PFSK-1 (cell line): ENCODE measurements at regions not wholly inside any gene's neighbourhood (a gene's known extent, or its start where the extent isn't known, plus 50 kb on each side); places are given as distances from the start of the nearest gene placed in this dataset.

ENCODE experiments used
- FOXP2 ChIP-seq: optimal IDR thresholded peaks from 2 replicates; pipeline ENCODE3; 2011; ENCODE audit warnings: borderline replicate concordance, control low read depth, inconsistent platforms; ENCODE audit not compliant: insufficient read depth; ENCODE audit errors: extremely low read length, extremely low read depth
- POLR2AphosphoS5 ChIP-seq: IDR thresholded peaks from 2 replicates; pipeline ENCODE4 v1.6.1; 2012; ENCODE audit warnings: low read depth, mild to moderate bottlenecking, control low read depth, low read length, moderate library complexity
- SIN3A ChIP-seq: IDR thresholded peaks from 2 replicates; pipeline ENCODE4 v1.6.1; 2012; ENCODE audit warnings: mild to moderate bottlenecking, low read length, moderate library complexity, borderline replicate concordance; ENCODE audit not compliant: insufficient read depth
- TAF1 ChIP-seq: IDR thresholded peaks from 2 replicates; pipeline ENCODE4 v1.6.1; 2012; ENCODE audit warnings: low read length, control low read depth, borderline replicate concordance; ENCODE audit not compliant: insufficient read depth
- TF ChIP-seq, protein P1 (sequence below), 2 experiments: IDR thresholded peaks; 2 replicates each; pipeline versions ENCODE4 v1.6.1 to v1.8.0; 2011 to 2012; ENCODE audit warnings: low read depth in 2 of 2, low read length in 2 of 2, control low read depth in 1 of 2, inconsistent platforms in 1 of 2, mild to moderate bottlenecking in 1 of 2, moderate library complexity in 1 of 2; ENCODE audit not compliant: insufficient read depth in 1 of 2

DNA sequence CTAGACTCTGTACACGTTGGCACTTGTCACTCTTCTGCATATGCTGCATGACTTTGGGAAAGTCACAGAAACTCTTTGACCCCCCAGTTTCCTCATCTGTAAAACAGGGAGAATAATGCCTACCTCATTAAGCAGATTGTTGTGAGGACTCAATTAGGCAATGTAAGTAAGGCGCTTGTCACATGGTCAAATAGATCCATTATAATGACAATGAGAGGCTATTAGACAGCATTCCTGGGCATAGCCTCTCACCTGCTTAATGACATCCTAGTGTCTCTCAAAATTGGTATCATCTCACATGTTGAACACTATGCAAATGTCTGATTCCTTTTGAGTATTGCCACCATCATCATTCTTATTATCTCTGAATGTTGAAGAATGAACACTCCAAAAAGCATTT is 172.6 kb upstream of the JADE1 start:
- no peak for TF ChIP-seq FOXP2
- no peak for TF ChIP-seq SIN3A
- TF ChIP-seq TAF1: no peak
- TF ChIP-seq, protein P1, sequence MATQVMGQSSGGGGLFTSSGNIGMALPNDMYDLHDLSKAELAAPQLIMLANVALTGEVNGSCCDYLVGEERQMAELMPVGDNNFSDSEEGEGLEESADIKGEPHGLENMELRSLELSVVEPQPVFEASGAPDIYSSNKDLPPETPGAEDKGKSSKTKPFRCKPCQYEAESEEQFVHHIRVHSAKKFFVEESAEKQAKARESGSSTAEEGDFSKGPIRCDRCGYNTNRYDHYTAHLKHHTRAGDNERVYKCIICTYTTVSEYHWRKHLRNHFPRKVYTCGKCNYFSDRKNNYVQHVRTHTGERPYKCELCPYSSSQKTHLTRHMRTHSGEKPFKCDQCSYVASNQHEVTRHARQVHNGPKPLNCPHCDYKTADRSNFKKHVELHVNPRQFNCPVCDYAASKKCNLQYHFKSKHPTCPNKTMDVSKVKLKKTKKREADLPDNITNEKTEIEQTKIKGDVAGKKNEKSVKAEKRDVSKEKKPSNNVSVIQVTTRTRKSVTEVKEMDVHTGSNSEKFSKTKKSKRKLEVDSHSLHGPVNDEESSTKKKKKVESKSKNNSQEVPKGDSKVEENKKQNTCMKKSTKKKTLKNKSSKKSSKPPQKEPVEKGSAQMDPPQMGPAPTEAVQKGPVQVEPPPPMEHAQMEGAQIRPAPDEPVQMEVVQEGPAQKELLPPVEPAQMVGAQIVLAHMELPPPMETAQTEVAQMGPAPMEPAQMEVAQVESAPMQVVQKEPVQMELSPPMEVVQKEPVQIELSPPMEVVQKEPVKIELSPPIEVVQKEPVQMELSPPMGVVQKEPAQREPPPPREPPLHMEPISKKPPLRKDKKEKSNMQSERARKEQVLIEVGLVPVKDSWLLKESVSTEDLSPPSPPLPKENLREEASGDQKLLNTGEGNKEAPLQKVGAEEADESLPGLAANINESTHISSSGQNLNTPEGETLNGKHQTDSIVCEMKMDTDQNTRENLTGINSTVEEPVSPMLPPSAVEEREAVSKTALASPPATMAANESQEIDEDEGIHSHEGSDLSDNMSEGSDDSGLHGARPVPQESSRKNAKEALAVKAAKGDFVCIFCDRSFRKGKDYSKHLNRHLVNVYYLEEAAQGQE (IDR thresholded peaks at IDR 0.05; ENCODE audit: insufficient read depth in 1 of 2, low read depth in 2 of 2, low read length in 2 of 2): no peak
- TF ChIP-seq POLR2AphosphoS5: no peak

DNA sequence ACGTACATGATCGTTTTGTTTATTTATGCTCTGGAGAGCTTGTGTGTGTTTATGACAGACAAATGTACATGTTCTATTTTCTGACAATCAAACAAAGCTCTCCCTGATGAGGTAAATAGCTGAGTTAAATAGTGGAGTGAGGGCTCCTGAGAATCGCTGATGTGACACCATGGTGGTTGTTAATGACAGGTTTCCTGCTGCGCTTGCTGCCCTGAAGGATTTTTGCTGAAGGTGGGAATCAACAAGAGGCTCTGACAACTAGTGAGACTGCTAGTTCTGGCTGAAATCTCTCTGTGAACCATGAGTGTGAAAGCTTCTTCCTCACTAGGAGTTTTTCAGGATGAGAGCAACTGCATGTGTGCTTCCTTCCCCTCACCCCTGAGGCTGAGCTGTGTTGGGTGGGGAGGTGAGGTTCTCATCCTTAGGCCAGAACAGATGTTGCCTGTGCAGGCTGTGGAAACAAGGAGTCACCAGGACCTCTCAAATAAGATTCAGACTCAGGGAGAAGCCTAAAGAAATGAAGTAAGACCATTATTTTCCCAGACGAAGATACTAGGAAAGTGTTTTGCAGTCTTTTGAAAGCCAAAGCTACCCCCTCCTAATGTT is 173.4 kb upstream of the JADE1 start:
- TF ChIP-seq FOXP2 (no peak), TAF1 (no peak), POLR2AphosphoS5 (no peak), SIN3A (no peak)
- TF ChIP-seq, protein P1 (IDR thresholded peaks at IDR 0.05; ENCODE audit: insufficient read depth in 1 of 2, low read depth in 2 of 2, low read length in 2 of 2): no peak

DNA sequence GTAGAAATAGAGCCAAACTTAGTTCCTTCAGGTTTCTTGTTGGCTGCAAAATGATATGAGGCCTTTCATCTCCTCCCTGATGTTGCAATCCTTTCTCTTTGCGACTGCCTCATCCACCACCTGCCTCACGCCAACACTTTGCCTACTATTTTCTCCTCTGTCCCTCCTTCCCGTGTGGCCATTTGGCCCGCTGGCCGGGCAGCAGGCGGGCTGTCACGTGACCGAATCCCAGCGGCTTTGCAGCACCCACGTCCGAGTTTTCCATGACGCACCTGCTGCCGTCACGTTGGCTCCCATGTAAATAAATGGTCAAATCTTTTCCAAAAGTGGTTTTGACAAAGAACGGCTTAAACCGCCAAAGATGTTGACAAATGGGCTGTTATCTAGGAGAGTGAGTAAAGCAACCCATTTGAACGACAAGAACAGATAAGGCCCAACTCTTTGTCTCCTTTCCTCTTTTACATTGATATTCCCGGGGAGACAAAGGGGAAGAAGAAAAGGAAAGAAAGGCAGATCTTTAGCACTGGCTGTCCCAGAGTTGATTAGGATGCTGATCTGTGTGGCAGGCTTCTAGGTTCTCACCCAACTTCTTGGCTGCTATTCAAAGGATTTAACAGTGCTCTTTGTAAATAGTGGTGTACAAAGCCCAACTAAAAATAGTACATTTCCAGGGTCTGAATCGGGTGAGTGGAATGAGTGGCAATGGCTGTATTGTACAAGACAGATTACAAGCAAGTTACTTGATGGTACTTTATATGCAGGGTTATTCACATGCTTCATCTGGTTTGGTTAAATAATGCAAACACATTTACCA is 174.2 kb upstream of the JADE1 start:
- no peak for TF ChIP-seq TAF1

DNA sequence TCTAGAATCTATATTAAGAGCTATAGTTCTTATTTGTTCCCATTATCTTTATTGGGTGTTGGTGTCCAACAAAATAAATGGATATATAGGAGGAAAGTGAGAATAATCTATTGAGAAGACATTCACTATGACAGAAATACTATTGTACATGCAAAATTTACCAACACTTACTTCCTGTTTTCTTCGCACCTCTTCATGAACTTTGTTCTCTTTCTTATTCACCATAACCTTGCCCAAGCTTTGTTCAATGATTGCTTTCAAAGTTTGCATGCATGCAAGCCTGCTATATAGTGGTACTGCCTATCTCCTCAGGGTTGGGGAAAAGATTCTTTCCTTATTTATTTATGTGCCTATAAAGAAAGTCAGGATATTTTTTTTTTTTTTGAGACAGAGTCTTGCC is 176.4 kb upstream of the JADE1 start:
- TF ChIP-seq POLR2AphosphoS5: no peak
- no peak for TF ChIP-seq TAF1
- TF ChIP-seq FOXP2: no peak
- TF ChIP-seq, protein P1 (IDR thresholded peaks at IDR 0.05; ENCODE audit: insufficient read depth in 1 of 2, low read depth in 2 of 2, low read length in 2 of 2): no peak
- TF ChIP-seq SIN3A: no peak

DNA sequence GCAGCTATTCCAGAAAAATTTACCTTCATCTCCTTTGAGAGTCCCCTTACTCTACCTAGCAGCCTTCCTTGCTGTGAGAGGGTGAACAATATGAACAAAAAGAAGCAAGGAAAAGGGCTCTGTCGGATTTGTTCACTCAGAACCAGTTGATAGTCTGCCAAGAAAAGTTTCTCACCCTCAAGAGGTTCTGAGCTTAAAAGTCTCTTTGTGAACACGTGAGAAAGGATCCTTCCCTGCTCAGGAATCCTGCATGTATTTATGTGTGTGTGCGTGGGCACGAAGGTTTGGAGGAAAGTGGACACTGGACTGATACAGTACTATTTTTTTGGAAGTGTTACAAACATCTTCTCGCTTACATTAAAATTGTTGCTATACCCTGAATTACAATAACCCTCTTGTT is 178.6 kb upstream of the JADE1 start:
- TF ChIP-seq POLR2AphosphoS5 (no peak), SIN3A (no peak), FOXP2 (no peak), TAF1 (no peak)
- TF ChIP-seq, protein P1 (IDR thresholded peaks at IDR 0.05; ENCODE audit: insufficient read depth in 1 of 2, low read depth in 2 of 2, low read length in 2 of 2): no peak
